ENCODE measurements at regions not wholly inside any gene's neighbourhood (a gene's known extent, or its start where the extent isn't known, plus 50 kb on each side); places are given as distances from the start of the nearest gene placed in this dataset.

DNA sequence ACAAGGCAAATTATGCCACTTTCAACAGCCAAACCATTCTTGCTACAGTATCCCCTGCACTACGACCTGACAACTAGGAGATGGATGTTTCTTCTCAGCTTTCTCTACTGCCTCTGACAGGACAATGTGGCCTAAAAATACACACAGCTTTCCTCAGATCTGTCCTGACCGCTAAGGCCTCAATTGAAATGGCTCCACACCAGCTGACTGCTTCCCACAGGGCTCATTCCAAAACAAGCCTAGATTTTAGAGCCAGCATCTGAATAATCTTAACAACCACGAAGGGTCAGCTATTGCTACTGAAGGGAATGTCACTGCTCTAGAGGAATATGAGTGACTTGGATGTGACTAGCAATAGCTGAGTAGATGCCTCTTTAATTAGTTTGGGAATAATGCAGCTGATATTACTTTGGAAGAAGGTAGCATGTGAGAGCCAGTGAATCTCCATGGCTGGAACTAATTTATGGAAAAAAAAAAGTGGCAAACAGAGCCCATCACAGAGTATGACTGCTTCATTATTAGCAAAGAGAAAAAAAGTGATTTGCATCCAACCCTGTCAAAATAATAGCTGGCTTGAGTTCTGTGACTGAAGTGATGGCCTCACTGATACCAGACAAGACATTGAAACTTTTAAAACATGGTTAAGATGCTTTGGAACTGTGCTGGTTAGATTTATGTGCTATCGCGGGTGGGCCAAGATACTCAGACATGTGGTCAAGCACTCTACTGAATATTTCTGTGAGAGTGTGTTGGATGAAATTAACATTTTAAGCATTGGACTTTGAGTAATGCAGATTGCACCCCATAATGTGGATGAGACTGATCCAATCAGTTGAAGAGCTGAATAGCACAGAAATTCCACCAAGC is 450.2 kb downstream of the NR2F1-AS1 start:
- Histone ChIP-seq H3K27me3 (no peaks in the 10 kb centered on the region), H3K9me3 (no peaks in the 10 kb centered on the region), H3K4me1 (peaks cover 0 to 17% (median 0%) of the 10 kb centered on the region in 3 donors), H3K4me3 (no peak overlapping the region), H3K27ac (no peak overlapping the region), H3K36me3 (no peaks in the 10 kb centered on the region)
- no peak for ATAC-seq
- TF ChIP-seq POLR2AphosphoS5 (IDR thresholded peaks at IDR 0.05) (no peak), EP300 (IDR thresholded peaks at IDR 0.05) (no peak), POLR2A (IDR thresholded peaks at IDR 0.05) (no peak)
- TF ChIP-seq, protein P1, sequence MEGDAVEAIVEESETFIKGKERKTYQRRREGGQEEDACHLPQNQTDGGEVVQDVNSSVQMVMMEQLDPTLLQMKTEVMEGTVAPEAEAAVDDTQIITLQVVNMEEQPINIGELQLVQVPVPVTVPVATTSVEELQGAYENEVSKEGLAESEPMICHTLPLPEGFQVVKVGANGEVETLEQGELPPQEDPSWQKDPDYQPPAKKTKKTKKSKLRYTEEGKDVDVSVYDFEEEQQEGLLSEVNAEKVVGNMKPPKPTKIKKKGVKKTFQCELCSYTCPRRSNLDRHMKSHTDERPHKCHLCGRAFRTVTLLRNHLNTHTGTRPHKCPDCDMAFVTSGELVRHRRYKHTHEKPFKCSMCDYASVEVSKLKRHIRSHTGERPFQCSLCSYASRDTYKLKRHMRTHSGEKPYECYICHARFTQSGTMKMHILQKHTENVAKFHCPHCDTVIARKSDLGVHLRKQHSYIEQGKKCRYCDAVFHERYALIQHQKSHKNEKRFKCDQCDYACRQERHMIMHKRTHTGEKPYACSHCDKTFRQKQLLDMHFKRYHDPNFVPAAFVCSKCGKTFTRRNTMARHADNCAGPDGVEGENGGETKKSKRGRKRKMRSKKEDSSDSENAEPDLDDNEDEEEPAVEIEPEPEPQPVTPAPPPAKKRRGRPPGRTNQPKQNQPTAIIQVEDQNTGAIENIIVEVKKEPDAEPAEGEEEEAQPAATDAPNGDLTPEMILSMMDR (IDR thresholded peaks at IDR 0.05): no peak
- 43 to 51% methylated on average over 3 to 5 of the region's 5 CpGs for WGBS, 2 donors (ENCODE audit: low coverage in 1 of 2)

DNA sequence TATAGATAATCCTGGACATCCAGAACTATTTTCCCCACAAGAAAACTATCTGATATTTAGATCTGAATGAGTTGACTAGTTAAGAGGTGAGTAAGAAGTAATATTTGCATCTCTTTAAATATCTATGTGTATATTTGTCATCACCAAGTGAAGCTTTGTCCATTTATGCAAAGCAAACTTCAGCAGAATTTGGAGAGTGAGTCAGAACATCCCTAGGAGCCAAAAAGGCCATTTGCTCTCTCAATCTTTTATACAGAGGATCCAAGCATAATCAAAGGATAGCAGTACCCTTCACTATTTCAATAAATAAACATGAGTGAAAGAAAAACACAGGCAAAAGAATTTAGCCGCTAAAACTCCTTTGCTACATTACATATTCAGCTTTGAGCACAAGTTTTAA is 454.4 kb downstream of the NR2F1-AS1 start:
- Histone ChIP-seq H3K27ac (no peak overlapping the region), H3K4me1 (peaks cover 0 to 17% (median 0%) of the 10 kb centered on the region in 3 donors), H3K36me3 (no peaks in the 10 kb centered on the region), H3K9me3 (no peaks in the 10 kb centered on the region), H3K4me3 (no peak overlapping the region), H3K27me3 (no peaks in the 10 kb centered on the region)
- ATAC-seq: no peak
- WGBS, 2 donors (ENCODE audit: low coverage in 1 of 2): 19 to 53% methylated on average over 1 of the region's 1 CpG
- peak; percentile 22 for TF ChIP-seq POLR2AphosphoS5 (IDR thresholded peaks at IDR 0.05)
- TF ChIP-seq POLR2A (IDR thresholded peaks at IDR 0.05): no peak
- TF ChIP-seq, protein P1 (IDR thresholded peaks at IDR 0.05): no peak
- TF ChIP-seq EP300 (IDR thresholded peaks at IDR 0.05): no peak

DNA sequence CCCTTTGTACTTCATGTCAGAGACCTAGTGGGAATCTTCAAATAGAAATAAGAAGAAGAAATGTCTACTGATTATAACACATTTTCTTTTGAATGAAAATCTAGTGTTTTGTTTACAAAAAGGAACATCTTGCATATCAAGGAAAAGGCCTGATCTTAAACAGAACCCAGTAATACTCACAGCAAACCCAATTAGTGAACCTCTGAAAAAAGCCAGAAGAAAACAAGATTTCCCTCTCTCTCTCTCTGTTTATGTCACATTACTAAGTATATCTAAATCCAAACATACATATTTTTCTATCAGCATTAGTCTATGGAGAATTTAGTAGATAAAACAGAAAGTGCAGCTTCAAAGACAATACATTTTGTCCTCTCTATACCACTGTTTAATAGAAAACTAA is 457.9 kb downstream of the NR2F1-AS1 start:
- Histone ChIP-seq H3K27me3 (no peaks in the 10 kb centered on the region), H3K9me3 (no peaks in the 10 kb centered on the region), H3K4me1 (no peaks in the 10 kb centered on the region), H3K27ac (no peak overlapping the region), H3K36me3 (no peaks in the 10 kb centered on the region), H3K4me3 (no peak overlapping the region)
- TF ChIP-seq POLR2A (IDR thresholded peaks at IDR 0.05): no peak
- TF ChIP-seq POLR2AphosphoS5 (IDR thresholded peaks at IDR 0.05): no peak
- no peak for TF ChIP-seq EP300 (IDR thresholded peaks at IDR 0.05)
- TF ChIP-seq, protein P1 (IDR thresholded peaks at IDR 0.05): no peak
- ATAC-seq: no peak

DNA sequence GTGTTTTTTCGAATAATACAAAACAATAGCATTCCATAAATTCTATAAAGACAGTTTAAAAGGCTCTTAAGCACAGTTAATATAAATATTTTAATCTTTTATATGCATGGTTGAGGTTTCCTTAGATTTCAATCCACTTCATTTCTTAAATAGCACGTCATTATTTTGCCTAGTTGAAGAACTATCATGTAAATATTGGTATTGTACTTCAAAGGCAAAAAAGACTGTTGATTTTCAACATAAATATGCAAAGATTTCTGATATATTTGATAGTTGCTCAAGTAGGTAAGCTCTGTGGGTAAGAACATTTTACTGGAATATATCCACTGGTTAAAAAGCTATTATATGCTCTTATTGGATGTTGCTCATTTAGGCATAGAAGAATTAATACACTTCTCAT is 458.6 kb downstream of the NR2F1-AS1 start:
- Histone ChIP-seq H3K9me3 (no peaks in the 10 kb centered on the region), H3K4me3 (no peak overlapping the region), H3K27ac (no peak overlapping the region), H3K4me1 (no peaks in the 10 kb centered on the region), H3K27me3 (no peaks in the 10 kb centered on the region), H3K36me3 (no peaks in the 10 kb centered on the region)
- 37% methylated on average over 2 of the region's 2 CpGs for WGBS, 2 donors (ENCODE audit: low coverage in 1 of 2)
- no peak for TF ChIP-seq POLR2A (IDR thresholded peaks at IDR 0.05)
- ATAC-seq: no peak

DNA sequence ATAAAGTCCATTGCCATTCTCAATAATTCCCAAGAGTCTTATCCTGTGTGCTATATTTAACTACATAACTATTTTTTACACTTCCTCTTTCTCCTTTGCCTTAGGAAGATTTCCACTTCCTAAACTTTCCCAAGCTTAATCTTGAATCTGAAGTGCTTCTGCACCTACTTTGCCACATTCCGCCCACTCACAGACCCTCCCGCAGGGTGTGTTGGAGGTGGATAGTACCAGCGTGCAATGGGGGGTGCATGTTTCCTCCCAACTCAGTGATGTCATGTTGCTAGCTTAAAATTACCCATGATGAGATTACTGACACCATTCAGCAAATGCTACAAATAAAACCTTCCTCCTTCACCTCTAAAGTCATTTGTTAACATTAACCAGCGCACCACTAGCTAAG is 460.2 kb downstream of the NR2F1-AS1 start:
- no peak for TF ChIP-seq POLR2AphosphoS5 (IDR thresholded peaks at IDR 0.05)
- TF ChIP-seq POLR2A (IDR thresholded peaks at IDR 0.05): no peak
- TF ChIP-seq, protein P1 (IDR thresholded peaks at IDR 0.05): no peak
- no peak for TF ChIP-seq EP300 (IDR thresholded peaks at IDR 0.05)
- Histone ChIP-seq H3K4me1 (no peaks in the 10 kb centered on the region), H3K27me3 (no peaks in the 10 kb centered on the region), H3K36me3 (no peaks in the 10 kb centered on the region), H3K9me3 (no peaks in the 10 kb centered on the region), H3K4me3 (no peak overlapping the region), H3K27ac (no peak overlapping the region)
- no peak for ATAC-seq
- 88 to 100% methylated on average over 2 to 4 of the region's 4 CpGs for WGBS, 2 donors (ENCODE audit: low coverage in 1 of 2)
